ENCODE measurements at regions not wholly inside any gene's neighbourhood (a gene's known extent, or its start where the extent isn't known, plus 50 kb on each side); places are given as distances from the start of the nearest gene placed in this dataset.

- Histone ChIP-seq H3K9me2 (ENCODE audit: insufficient read depth) (no peaks in the 10 kb centered on the region), H3K27me3 (ENCODE audit: insufficient read depth, low read depth) (no peaks in the 10 kb centered on the region), H3K4me3 (no peak overlapping the region), H3K27ac (no peak overlapping the region), H3K79me2 (ENCODE audit: low read depth) (no peaks in the 10 kb centered on the region), H3K4me1 (replicated peaks; ENCODE audit: insufficient read depth) (peaks cover 23% of the 10 kb centered on the region), H2AFZ (no peak overlapping the region), H3F3A (ENCODE audit: insufficient read depth, low read depth) (peaks cover 11% of the 10 kb centered on the region), H3K4me2 (no peak overlapping the region), H4K20me1 (ENCODE audit: insufficient read depth) (no peaks in the 10 kb centered on the region), H3K36me3 (ENCODE audit: low read depth) (no peaks in the 10 kb centered on the region), H3K9me3 (ENCODE audit: insufficient read depth, low read depth) (no peaks in the 10 kb centered on the region)
- BruUV-seq (replicated peaks), result no TSS peak
- TF ChIP-seq EZH2 (IDR thresholded peaks at IDR 0.05; ENCODE audit: low read depth) (no peak), CTCF (conservative IDR thresholded peaks at IDR 0.05) (no peak)
- DNase-seq, result peak in 1 of 2 experiments; percentile 10
- intact Hi-C loops (cut with micrococcal nuclease; ENCODE audit: unreplicated experiment), result loop anchor here (5.0 kb wide), 4 partner anchors 117 to 408 kb away; no protein-coding TSS in a partner anchor
- ChIA-PET CTCF (no interaction called here), POLR2A (ENCODE audit: unreplicated experiment) (interaction anchor here (0.6 kb wide), 1 partner anchor 9 kb away, joined by 3 read pairs; no protein-coding TSS in a partner anchor)
These were observed 596.8 kb upstream of the JAG1 start for GRCh38 chr20:11270566-11270965.

GRCh38 chr20:11271319-11271718 is 597.5 kb upstream of the JAG1 start:
- Histone ChIP-seq H4K20me1 (ENCODE audit: insufficient read depth) (no peaks in the 10 kb centered on the region), H3K27ac (no peak overlapping the region), H2AFZ (no peak overlapping the region), H3K9me3 (ENCODE audit: insufficient read depth, low read depth) (no peaks in the 10 kb centered on the region), H3F3A (ENCODE audit: insufficient read depth, low read depth) (peaks cover 9% of the 10 kb centered on the region), H3K4me3 (no peak overlapping the region), H3K36me3 (ENCODE audit: low read depth) (no peaks in the 10 kb centered on the region), H3K4me2 (no peak overlapping the region), H3K4me1 (replicated peaks; ENCODE audit: insufficient read depth) (peaks cover 21% of the 10 kb centered on the region), H3K27me3 (ENCODE audit: insufficient read depth, low read depth) (no peaks in the 10 kb centered on the region), H3K9me2 (ENCODE audit: insufficient read depth) (no peaks in the 10 kb centered on the region), H3K79me2 (ENCODE audit: low read depth) (no peaks in the 10 kb centered on the region)
- intact Hi-C loops (cut with micrococcal nuclease; ENCODE audit: unreplicated experiment), result loop anchor here (5.0 kb wide), 4 partner anchors 116 to 409 kb away; no protein-coding TSS in a partner anchor
- no TSS peak for BruUV-seq (replicated peaks)
- POLR2A ChIA-PET (ENCODE audit: unreplicated experiment), result interaction anchor here (0.6 kb wide), 1 partner anchor 8 kb away, joined by 3 read pairs; no protein-coding TSS in a partner anchor
- peak in 1 of 2 experiments; percentile 28 for DNase-seq
- CTCF ChIA-PET, result no interaction called here
- TF ChIP-seq EZH2 (IDR thresholded peaks at IDR 0.05; ENCODE audit: low read depth) (no peak), CTCF (conservative IDR thresholded peaks at IDR 0.05) (no peak)

- DNase-seq, result no peak
- Histone ChIP-seq H2AFZ (no peak overlapping the region), H3K4me3 (no peak overlapping the region), H3K36me3 (ENCODE audit: low read depth) (no peaks in the 10 kb centered on the region), H3K4me1 (replicated peaks; ENCODE audit: insufficient read depth) (peaks cover 14% of the 10 kb centered on the region), H3F3A (ENCODE audit: insufficient read depth, low read depth) (peaks cover 1% of the 10 kb centered on the region), H3K27me3 (ENCODE audit: insufficient read depth, low read depth) (no peaks in the 10 kb centered on the region), H4K20me1 (ENCODE audit: insufficient read depth) (no peaks in the 10 kb centered on the region), H3K9me3 (ENCODE audit: insufficient read depth, low read depth) (no peaks in the 10 kb centered on the region), H3K9me2 (ENCODE audit: insufficient read depth) (no peaks in the 10 kb centered on the region), H3K4me2 (no peak overlapping the region), H3K79me2 (ENCODE audit: low read depth) (no peaks in the 10 kb centered on the region), H3K27ac (no peak overlapping the region)
- POLR2A ChIA-PET (ENCODE audit: unreplicated experiment), result no interaction called here
- intact Hi-C loops (cut with micrococcal nuclease; ENCODE audit: unreplicated experiment), result loop anchor here (5.0 kb wide), 4 partner anchors 115 to 410 kb away; no protein-coding TSS in a partner anchor
- CTCF ChIA-PET, result no interaction called here
- no TSS peak for BruUV-seq (replicated peaks)
- TF ChIP-seq EZH2 (IDR thresholded peaks at IDR 0.05; ENCODE audit: low read depth) (no peak), CTCF (conservative IDR thresholded peaks at IDR 0.05) (no peak)
These were observed 598.3 kb upstream of the JAG1 start for GRCh38 chr20:11271920-11272594.
